Glutamatergic neuron (in vitro differentiated cells): ENCODE measurements at regions not wholly inside any gene's neighbourhood (a gene's known extent, or its start where the extent isn't known, plus 50 kb on each side); places are given as distances from the start of the nearest gene placed in this dataset.

Experiments
- DNase-seq: peaks from one replicate; pipeline ENCODE4 v3.0.0; 2022
- H3K27ac Mint-ChIP-seq: one replicate; pipeline ENCODE4 v1.8.0; 2020; ENCODE audit warnings: mild to moderate bottlenecking, mixed read lengths, inconsistent platforms; ENCODE audit not compliant: unreplicated experiment
- H3K27me3 Mint-ChIP-seq: one replicate; pipeline ENCODE4 v1.8.0; 2020; ENCODE audit warnings: mild to moderate bottlenecking, moderate library complexity, mixed read lengths, inconsistent platforms; ENCODE audit not compliant: unreplicated experiment
- H3K36me3 Mint-ChIP-seq: one replicate; pipeline ENCODE4 v1.8.0; 2020; ENCODE audit warnings: mild to moderate bottlenecking, mixed read lengths, inconsistent platforms; ENCODE audit not compliant: unreplicated experiment
- H3K4me1 Mint-ChIP-seq: one replicate; pipeline ENCODE4 v1.8.0; 2020; ENCODE audit warnings: mild to moderate bottlenecking, low read depth, mixed read lengths, inconsistent platforms; ENCODE audit not compliant: unreplicated experiment
- H3K4me3 Mint-ChIP-seq: one replicate; pipeline ENCODE4 v1.8.0; 2020; ENCODE audit warnings: mild to moderate bottlenecking, mixed read lengths, inconsistent platforms; ENCODE audit not compliant: unreplicated experiment
- H3K9me3 Mint-ChIP-seq: one replicate; pipeline ENCODE4 v1.8.0; 2020; ENCODE audit warnings: mild to moderate bottlenecking, moderate library complexity, mixed read lengths, inconsistent platforms; ENCODE audit not compliant: unreplicated experiment
- CTCF ChIP-seq: fragments of 200-600 bp; sonication (generic); IDR thresholded peaks from one replicate; pipeline ENCODE4 v1.5.0; 2021; ENCODE audit not compliant: partially characterized antibody, unreplicated experiment

GRCh38 chr2:19750136-19750535, 151.6 kb downstream of the TTC32 start:
- no peak for TF ChIP-seq CTCF
- Mint-ChIP-seq H3K4me1 (peaks cover 4% of the 10 kb centered on the region), H3K4me3 (no peak overlapping the region), H3K27me3 (peaks cover 4% of the 10 kb centered on the region), H3K36me3 (peaks cover 6% of the 10 kb centered on the region), H3K9me3 (no peaks in the 10 kb centered on the region), H3K27ac (no peak overlapping the region)
- no peak for DNase-seq

GRCh38 chr2:19749507-19749836, 152.3 kb downstream of the TTC32 start:
- H3K4me1 Mint-ChIP-seq = peaks cover 4% of the 10 kb centered on the region
- TF ChIP-seq CTCF = no peak
- no peak overlapping the region for H3K27ac Mint-ChIP-seq
- H3K27me3 Mint-ChIP-seq = peaks cover 7% of the 10 kb centered on the region
- DNase-seq = no peak
- H3K9me3 Mint-ChIP-seq = peaks cover 2% of the 10 kb centered on the region
- H3K36me3 Mint-ChIP-seq = peaks cover 6% of the 10 kb centered on the region
- H3K4me3 Mint-ChIP-seq = no peak overlapping the region

- DNase-seq = no peak
- Mint-ChIP-seq H3K27ac (no peak overlapping the region), H3K4me3 (no peak overlapping the region), H3K27me3 (peaks cover 7% of the 10 kb centered on the region), H3K4me1 (peaks cover 4% of the 10 kb centered on the region), H3K36me3 (peaks cover 4% of the 10 kb centered on the region), H3K9me3 (peaks cover 2% of the 10 kb centered on the region)
- TF ChIP-seq CTCF = no peak
Observed at GRCh38 chr2:19748711-19749506, 152.9 kb downstream of the TTC32 start.

GRCh38 chr2:19748073-19748375, 153.8 kb downstream of the TTC32 start:
- H3K36me3 Mint-ChIP-seq = no peaks in the 10 kb centered on the region
- peaks cover under 1% of the 10 kb centered on the region for H3K4me1 Mint-ChIP-seq
- TF ChIP-seq CTCF = no peak
- H3K27ac Mint-ChIP-seq = no peak overlapping the region
- H3K9me3 Mint-ChIP-seq = peaks cover 5% of the 10 kb centered on the region
- peaks cover 6% of the 10 kb centered on the region for H3K27me3 Mint-ChIP-seq
- no peak for DNase-seq
- no peak overlapping the region for H3K4me3 Mint-ChIP-seq

- no peak for TF ChIP-seq CTCF
- H3K4me3 Mint-ChIP-seq = no peak overlapping the region
- H3K4me1 Mint-ChIP-seq = no peaks in the 10 kb centered on the region
- no peak for DNase-seq
- no peak overlapping the region for H3K27ac Mint-ChIP-seq
- H3K27me3 Mint-ChIP-seq = peaks cover 6% of the 10 kb centered on the region
- H3K9me3 Mint-ChIP-seq = peaks cover 5% of the 10 kb centered on the region
- H3K36me3 Mint-ChIP-seq = no peaks in the 10 kb centered on the region
Observed at GRCh38 chr2:19747310-19748072, 154.3 kb downstream of the TTC32 start.
